GM19324 (cell line): ENCODE measurements at regions not wholly inside any gene's neighbourhood (a gene's known extent, or its start where the extent isn't known, plus 50 kb on each side); places are given as distances from the start of the nearest gene placed in this dataset.
"Not testable (repeated sequence)": the region's sequence is repeated elsewhere in the genome, so short reads cannot be mapped to it uniquely, and the experiment has no call there.

Experiments used
- ATAC-seq: cut with Tn5 transposase; IDR thresholded peaks from one replicate; pipeline ENCODE4 v1.9.1; 2021; ENCODE audit warnings: mild to moderate bottlenecking, moderate library complexity; ENCODE audit not compliant: unreplicated experiment, low FRiP score

- ATAC-seq, result no peak
Measured at GRCh38 chr12:84165998-84166571, 746.5 kb downstream of the SLC6A15 start.

GRCh38 chr12:84161296-84161695, 751.3 kb downstream of the SLC6A15 start:
- ATAC-seq, result no peak

GRCh38 chr12:84159260-84159659, 753.3 kb downstream of the SLC6A15 start:
- no peak for ATAC-seq

- no peak for ATAC-seq
Measured at GRCh38 chr12:84157170-84157569, 755.4 kb downstream of the SLC6A15 start.

GRCh38 chr12:84154991-84155930, 757.3 kb downstream of the SLC6A15 start:
- ATAC-seq, result not testable (repeated sequence)

- ATAC-seq, result not testable (repeated sequence)
Measured at GRCh38 chr12:84154439-84154990, 758.1 kb downstream of the SLC6A15 start.

- ATAC-seq, result no peak
Measured at GRCh38 chr12:84150201-84150600, 762.4 kb downstream of the SLC6A15 start.

GRCh38 chr12:84148335-84148734, 764.3 kb downstream of the SLC6A15 start:
- no peak for ATAC-seq

GRCh38 chr12:84136862-84137367, 775.7 kb downstream of the SLC6A15 start:
- ATAC-seq, result no peak

GRCh38 chr12:84135586-84136279, 776.9 kb downstream of the SLC6A15 start:
- ATAC-seq, result no peak

GRCh38 chr12:84134797-84135366, 777.7 kb downstream of the SLC6A15 start:
- ATAC-seq, result no peak

- no peak for ATAC-seq
Measured at GRCh38 chr12:84131076-84131475, 781.5 kb downstream of the SLC6A15 start.

- no peak for ATAC-seq
Measured at GRCh38 chr12:84128117-84128991, 784.2 kb downstream of the SLC6A15 start.

- no peak for ATAC-seq
Measured at GRCh38 chr12:84124211-84124610, 788.4 kb downstream of the SLC6A15 start.

GRCh38 chr12:84117190-84117589, 795.4 kb downstream of the SLC6A15 start:
- no peak for ATAC-seq

- no peak for ATAC-seq
Measured at GRCh38 chr12:84113666-84114065, 798.9 kb downstream of the SLC6A15 start.

- ATAC-seq, result not testable (repeated sequence)
Measured at GRCh38 chr12:84103886-84104285, 808.7 kb downstream of the SLC6A15 start.

- ATAC-seq, result not testable (repeated sequence)
Measured at GRCh38 chr12:84101963-84102362, 810.6 kb downstream of the SLC6A15 start.

- ATAC-seq, result not testable (repeated sequence)
Measured at GRCh38 chr12:84099591-84099990, 813.0 kb downstream of the SLC6A15 start.
